ENCODE measurements at regions not wholly inside any gene's neighbourhood (a gene's known extent, or its start where the extent isn't known, plus 50 kb on each side); places are given as distances from the start of the nearest gene placed in this dataset.
"Not testable (repeated sequence)": the region's sequence is repeated elsewhere in the genome, so short reads cannot be mapped to it uniquely, and the experiment has no call there.

DNA sequence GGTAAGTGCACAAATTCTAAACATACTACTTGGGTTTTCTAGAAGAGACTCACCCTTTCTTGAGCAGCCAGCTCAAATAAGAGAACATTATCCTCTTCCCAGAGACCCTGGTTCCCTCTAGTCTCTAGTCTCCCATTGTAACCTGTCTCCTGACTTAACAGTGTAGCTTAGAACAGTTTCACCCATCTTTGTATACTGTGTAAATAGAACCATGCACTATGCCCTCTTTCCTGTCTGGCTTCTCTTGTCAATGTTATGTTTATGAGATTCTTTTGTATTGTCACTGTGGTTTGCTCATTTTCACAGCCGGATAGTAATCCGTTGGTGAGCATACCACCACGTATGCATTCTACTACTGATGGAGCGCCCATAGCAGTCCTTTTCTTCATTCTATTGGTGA, 227.4 kb upstream of the PLPP4 start:
- Histone ChIP-seq H3K9me3 (ENCODE audit: control insufficient read depth, low read length) (no peaks in the 10 kb centered on the region), H3K36me3 (ENCODE audit: control insufficient read depth, insufficient read depth, low read length) (no peaks in the 10 kb centered on the region), H3K4me3 (ENCODE audit: low read length) (no peak overlapping the region), H3K27ac (ENCODE audit: low read depth, low read length) (no peak overlapping the region), H3K4me1 (ENCODE audit: control insufficient read depth, insufficient read depth, low read length) (no peaks in the 10 kb centered on the region), H3K27me3 (ENCODE audit: control insufficient read depth, insufficient read depth, low read length, poor library complexity, severe bottlenecking) (no peaks in the 10 kb centered on the region), H3K9ac (ENCODE audit: extremely low read depth, low read length, poor library complexity, severe bottlenecking) (no peak overlapping the region)
- H3K36me3 Mint-ChIP-seq (ENCODE audit: low read depth), result no peaks in the 10 kb centered on the region
- DNase-seq, result no peak
- TF ChIP-seq, protein P1, sequence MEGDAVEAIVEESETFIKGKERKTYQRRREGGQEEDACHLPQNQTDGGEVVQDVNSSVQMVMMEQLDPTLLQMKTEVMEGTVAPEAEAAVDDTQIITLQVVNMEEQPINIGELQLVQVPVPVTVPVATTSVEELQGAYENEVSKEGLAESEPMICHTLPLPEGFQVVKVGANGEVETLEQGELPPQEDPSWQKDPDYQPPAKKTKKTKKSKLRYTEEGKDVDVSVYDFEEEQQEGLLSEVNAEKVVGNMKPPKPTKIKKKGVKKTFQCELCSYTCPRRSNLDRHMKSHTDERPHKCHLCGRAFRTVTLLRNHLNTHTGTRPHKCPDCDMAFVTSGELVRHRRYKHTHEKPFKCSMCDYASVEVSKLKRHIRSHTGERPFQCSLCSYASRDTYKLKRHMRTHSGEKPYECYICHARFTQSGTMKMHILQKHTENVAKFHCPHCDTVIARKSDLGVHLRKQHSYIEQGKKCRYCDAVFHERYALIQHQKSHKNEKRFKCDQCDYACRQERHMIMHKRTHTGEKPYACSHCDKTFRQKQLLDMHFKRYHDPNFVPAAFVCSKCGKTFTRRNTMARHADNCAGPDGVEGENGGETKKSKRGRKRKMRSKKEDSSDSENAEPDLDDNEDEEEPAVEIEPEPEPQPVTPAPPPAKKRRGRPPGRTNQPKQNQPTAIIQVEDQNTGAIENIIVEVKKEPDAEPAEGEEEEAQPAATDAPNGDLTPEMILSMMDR (conservative IDR thresholded peaks at IDR 0.05), result no peak
- H3K9me3 Mint-ChIP-seq, result peaks cover 12% of the 10 kb centered on the region
- 96 to 100% methylated on average over 3 to 4 of the region's 4 CpGs for WGBS, 2 experiments (ENCODE audit: insufficient coverage in 1 of 2, insufficient read length in 1 of 2)
- no peak overlapping the region for H3K27ac Mint-ChIP-seq
- no peak overlapping the region for H3K4me3 Mint-ChIP-seq
- peaks cover 4% of the 10 kb centered on the region for H3K27me3 Mint-ChIP-seq (ENCODE audit: insufficient read depth)
- no peaks in the 10 kb centered on the region for H3K4me1 Mint-ChIP-seq

DNA sequence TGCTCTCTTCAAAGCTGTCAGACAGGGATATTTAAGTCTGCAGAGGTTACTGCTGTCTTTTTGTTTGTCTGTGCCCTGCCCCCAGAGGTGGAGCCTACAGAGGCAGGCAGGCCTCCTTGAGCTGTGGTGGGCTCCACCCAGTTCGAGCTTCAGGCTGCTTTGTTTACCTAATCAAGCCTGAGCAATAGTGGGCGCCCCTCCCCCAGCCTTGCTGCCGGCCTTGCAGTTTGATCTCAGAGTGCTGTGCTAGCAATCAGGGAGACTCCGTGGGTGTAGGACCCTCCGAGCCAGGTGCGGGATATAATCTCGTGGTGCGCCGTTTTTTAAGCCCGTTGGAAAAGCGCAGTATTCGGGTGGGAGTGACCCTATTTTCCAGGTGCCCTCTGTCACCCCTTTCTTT, 217.3 kb upstream of the PLPP4 start:
- H3K4me3 Mint-ChIP-seq; H3K4me1 Mint-ChIP-seq; H3K27ac Mint-ChIP-seq; H3K36me3 Mint-ChIP-seq (ENCODE audit: low read depth); H3K27me3 Mint-ChIP-seq (ENCODE audit: insufficient read depth); H3K36me3 ChIP-seq (ENCODE audit: control insufficient read depth, insufficient read depth, low read length); H3K4me3 ChIP-seq (ENCODE audit: low read length); H3K4me1 ChIP-seq (ENCODE audit: control insufficient read depth, insufficient read depth, low read length); H3K27ac ChIP-seq (ENCODE audit: low read depth, low read length); H3K27me3 ChIP-seq (ENCODE audit: control insufficient read depth, insufficient read depth, low read length, poor library complexity, severe bottlenecking); H3K9ac ChIP-seq (ENCODE audit: extremely low read depth, low read length, poor library complexity, severe bottlenecking): not testable (repeated sequence)
- peaks cover 13% of the 10 kb centered on the region for H3K9me3 Mint-ChIP-seq
- peak; percentile 88 for DNase-seq
- peaks cover 10% of the 10 kb centered on the region for H3K9me3 ChIP-seq (ENCODE audit: control insufficient read depth, low read length)
- 37 to 56% methylated on average over 2 to 12 of the region's 12 CpGs for WGBS, 2 experiments (ENCODE audit: insufficient coverage in 1 of 2, insufficient read length in 1 of 2)

DNA sequence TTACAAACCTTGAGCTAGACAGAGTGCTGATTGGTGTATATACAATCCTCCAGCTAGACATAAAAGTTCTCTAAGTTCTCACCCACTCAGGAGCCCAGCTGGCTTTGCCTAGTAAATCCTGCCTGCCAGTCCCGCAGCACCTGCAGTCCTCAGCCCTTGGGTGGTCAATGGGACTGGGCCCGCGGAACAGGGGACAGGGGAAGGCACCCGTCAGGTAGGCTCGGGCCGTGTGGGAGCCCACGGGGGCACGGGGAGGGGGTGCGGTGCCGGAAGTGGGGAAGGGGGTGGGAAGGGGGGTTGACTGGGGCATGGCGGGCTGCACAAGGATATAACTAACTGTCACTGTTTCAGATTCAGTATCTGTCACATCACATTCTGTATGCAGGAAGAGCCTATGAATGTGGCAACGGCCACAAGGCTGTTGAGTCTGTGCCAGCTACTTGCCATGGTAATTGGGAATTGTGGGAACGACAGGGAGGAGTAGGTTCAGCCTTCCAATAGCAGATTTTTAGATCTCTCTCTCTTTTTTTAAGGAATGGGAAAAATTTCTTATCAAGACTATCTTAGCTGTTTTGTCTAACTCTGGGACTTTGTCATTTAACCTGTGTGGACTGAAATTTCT, 205.1 kb upstream of the PLPP4 start:
- Mint-ChIP-seq H3K27me3 (ENCODE audit: insufficient read depth) (peaks cover 2% of the 10 kb centered on the region), H3K4me1 (peaks cover 6% of the 10 kb centered on the region), H3K4me3 (no peak overlapping the region), H3K27ac (no peak overlapping the region), H3K9me3 (no peaks in the 10 kb centered on the region), H3K36me3 (ENCODE audit: low read depth) (no peaks in the 10 kb centered on the region)
- no peak overlapping the region for H3K27ac ChIP-seq (ENCODE audit: low read depth, low read length)
- H3K4me1 ChIP-seq (ENCODE audit: control insufficient read depth, insufficient read depth, low read length), result no peaks in the 10 kb centered on the region
- 84% methylated on average over 9 of the region's 13 CpGs; no CpG with 5 or more reads in 1 of the 2 experiments for WGBS, 2 experiments (ENCODE audit: insufficient coverage in 1 of 2, insufficient read length in 1 of 2)
- H3K4me3 ChIP-seq (ENCODE audit: low read length), result no peak overlapping the region
- H3K9me3 ChIP-seq (ENCODE audit: control insufficient read depth, low read length), result no peaks in the 10 kb centered on the region
- H3K27me3 ChIP-seq (ENCODE audit: control insufficient read depth, insufficient read depth, low read length, poor library complexity, severe bottlenecking), result peaks cover 3% of the 10 kb centered on the region
- no peaks in the 10 kb centered on the region for H3K36me3 ChIP-seq (ENCODE audit: control insufficient read depth, insufficient read depth, low read length)
- TF ChIP-seq, protein P1 (conservative IDR thresholded peaks at IDR 0.05), result no peak
- no peak for DNase-seq
- H3K9ac ChIP-seq (ENCODE audit: extremely low read depth, low read length, poor library complexity, severe bottlenecking), result no peak overlapping the region

DNA sequence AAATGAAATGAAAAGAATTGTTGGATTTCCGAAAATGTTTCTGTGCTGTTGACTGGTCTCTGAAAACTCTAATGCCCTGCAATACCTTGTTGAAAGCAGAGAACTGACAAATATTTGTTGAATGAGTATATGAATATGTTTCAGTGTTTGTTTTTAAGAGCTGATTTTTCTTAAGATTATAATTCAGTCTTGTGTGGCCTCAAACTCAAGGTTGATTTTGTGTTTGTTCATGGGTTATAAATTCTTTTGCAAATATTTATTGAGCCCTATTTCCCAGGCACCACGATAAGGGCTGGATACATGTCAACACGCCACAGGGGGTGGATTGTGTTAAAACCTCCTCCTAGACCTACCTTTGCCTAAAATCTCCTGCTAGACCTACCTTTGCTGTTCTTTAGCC, 203.9 kb upstream of the PLPP4 start:
- Histone ChIP-seq H3K4me1 (ENCODE audit: control insufficient read depth, insufficient read depth, low read length) (no peaks in the 10 kb centered on the region), H3K9me3 (ENCODE audit: control insufficient read depth, low read length) (no peaks in the 10 kb centered on the region), H3K9ac (ENCODE audit: extremely low read depth, low read length, poor library complexity, severe bottlenecking) (no peak overlapping the region), H3K4me3 (ENCODE audit: low read length) (no peak overlapping the region), H3K27me3 (ENCODE audit: control insufficient read depth, insufficient read depth, low read length, poor library complexity, severe bottlenecking) (no peaks in the 10 kb centered on the region), H3K36me3 (ENCODE audit: control insufficient read depth, insufficient read depth, low read length) (no peaks in the 10 kb centered on the region), H3K27ac (ENCODE audit: low read depth, low read length) (no peak overlapping the region)
- Mint-ChIP-seq H3K36me3 (ENCODE audit: low read depth) (no peaks in the 10 kb centered on the region), H3K27me3 (ENCODE audit: insufficient read depth) (no peaks in the 10 kb centered on the region), H3K4me1 (peaks cover 6% of the 10 kb centered on the region), H3K9me3 (no peaks in the 10 kb centered on the region), H3K4me3 (no peak overlapping the region), H3K27ac (no peak overlapping the region)
- TF ChIP-seq, protein P1 (conservative IDR thresholded peaks at IDR 0.05), result no peak
- DNase-seq, result no peak
- WGBS, 2 experiments (ENCODE audit: insufficient coverage in 1 of 2, insufficient read length in 1 of 2), result 76 to 83% methylated on average over 3 of the region's 3 CpGs
